BLaER1 (cell line): ENCODE measurements at regions not wholly inside any gene's neighbourhood (a gene's known extent, or its start where the extent isn't known, plus 50 kb on each side); places are given as distances from the start of the nearest gene placed in this dataset.
"Not testable (repeated sequence)": the region's sequence is repeated elsewhere in the genome, so short reads cannot be mapped to it uniquely, and the experiment has no call there.

ENCODE experiments used
- H3K27ac ChIP-seq: shearing (Covaris generic); formaldehyde crosslinking; 2 replicates; pipeline ENCODE4 v1.8.1; 2022
- H3K27me3 ChIP-seq: shearing (Covaris generic); formaldehyde crosslinking; 2 replicates; pipeline ENCODE4 v1.8.1; 2022
- H3K36me3 ChIP-seq: shearing (Covaris generic); formaldehyde crosslinking; 2 replicates; pipeline ENCODE4 v1.8.1; 2022
- H3K4me1 ChIP-seq: shearing (Covaris generic); formaldehyde crosslinking; 2 replicates; pipeline ENCODE4 v1.8.1; 2022
- H3K4me2 ChIP-seq: shearing (Covaris generic); formaldehyde crosslinking; 2 replicates; pipeline ENCODE4 v1.8.1; 2022
- H3K4me3 ChIP-seq: shearing (Covaris generic); formaldehyde crosslinking; 2 replicates; pipeline ENCODE4 v1.8.1; 2022
- H3K9ac ChIP-seq: shearing (Covaris generic); formaldehyde crosslinking; 2 replicates; pipeline ENCODE4 v1.8.1; 2022
- H3K9me3 ChIP-seq: shearing (Covaris generic); formaldehyde crosslinking; 2 replicates; pipeline ENCODE4 v1.8.1; 2022
- H4K20me1 ChIP-seq: shearing (Covaris generic); formaldehyde crosslinking; 2 replicates; pipeline ENCODE4 v1.8.1; 2022
- Cebpa-rat ChIP-seq: shearing (Covaris generic); IDR thresholded peaks from 2 replicates; pipeline ENCODE4 v1.8.1; 2022

DNA sequence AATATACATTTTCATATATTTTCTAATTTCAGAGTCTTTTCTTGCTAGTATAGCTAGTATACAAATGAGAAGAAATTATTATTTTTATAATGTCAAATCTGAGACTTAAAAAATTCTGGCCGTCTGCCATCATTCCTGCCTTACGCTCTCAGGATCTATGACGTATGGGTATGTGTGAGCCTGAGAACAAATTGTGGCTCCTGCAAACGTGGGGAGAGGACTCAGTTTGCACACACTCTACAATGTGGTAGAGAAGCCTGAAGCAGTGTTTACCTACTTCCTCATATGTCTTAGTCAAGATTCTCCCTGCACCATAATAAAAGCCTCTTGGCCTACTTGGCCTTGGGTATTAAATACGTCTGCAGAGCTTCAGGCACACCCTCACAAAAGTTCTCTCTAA is 825.4 kb downstream of the SEMA5A start:
- Histone ChIP-seq H3K4me1 (no peaks in the 10 kb centered on the region), H3K27ac (no peak overlapping the region), H4K20me1 (no peaks in the 10 kb centered on the region), H3K36me3 (no peaks in the 10 kb centered on the region), H3K9me3 (no peaks in the 10 kb centered on the region), H3K9ac (no peak overlapping the region), H3K27me3 (no peaks in the 10 kb centered on the region), H3K4me2 (no peak overlapping the region), H3K4me3 (no peak overlapping the region)
- no peak for TF ChIP-seq Cebpa-rat

- no peak for TF ChIP-seq Cebpa-rat
- H4K20me1 ChIP-seq, result no peaks in the 10 kb centered on the region
- H3K27ac ChIP-seq, result no peak overlapping the region
- H3K4me3 ChIP-seq, result no peak overlapping the region
- no peak overlapping the region for H3K9ac ChIP-seq
- H3K4me2 ChIP-seq, result no peak overlapping the region
- H3K27me3 ChIP-seq, result no peaks in the 10 kb centered on the region
- no peaks in the 10 kb centered on the region for H3K4me1 ChIP-seq
- no peaks in the 10 kb centered on the region for H3K36me3 ChIP-seq
- H3K9me3 ChIP-seq, result no peaks in the 10 kb centered on the region; the same call in 1 of the 2 replicates
Measured at GRCh38 chr5:8721536-8721935, 824.3 kb downstream of the SEMA5A start.

GRCh38 chr5:8726383-8727036 is 819.4 kb downstream of the SEMA5A start:
- no peak for TF ChIP-seq Cebpa-rat
- no peaks in the 10 kb centered on the region for H3K4me1 ChIP-seq
- no peaks in the 10 kb centered on the region for H3K27me3 ChIP-seq
- peaks cover 12% of the 10 kb centered on the region for H3K9me3 ChIP-seq
- H3K4me3 ChIP-seq, result no peak overlapping the region
- no peak overlapping the region for H3K9ac ChIP-seq
- no peak overlapping the region for H3K27ac ChIP-seq
- H4K20me1 ChIP-seq, result no peaks in the 10 kb centered on the region
- no peaks in the 10 kb centered on the region for H3K36me3 ChIP-seq
- H3K4me2 ChIP-seq, result no peak overlapping the region

- Histone ChIP-seq H3K9ac (no peak overlapping the region), H3K4me1 (no peaks in the 10 kb centered on the region), H3K9me3 (peaks cover 14% of the 10 kb centered on the region), H3K4me3 (no peak overlapping the region), H3K36me3 (no peaks in the 10 kb centered on the region), H3K27ac (no peak overlapping the region), H4K20me1 (no peaks in the 10 kb centered on the region), H3K27me3 (no peaks in the 10 kb centered on the region), H3K4me2 (no peak overlapping the region)
- no peak for TF ChIP-seq Cebpa-rat
Measured at GRCh38 chr5:8727396-8727795, 818.5 kb downstream of the SEMA5A start.

GRCh38 chr5:8729437-8729836 is 816.4 kb downstream of the SEMA5A start:
- H4K20me1 ChIP-seq, result no peaks in the 10 kb centered on the region
- no peaks in the 10 kb centered on the region for H3K4me1 ChIP-seq
- no peak overlapping the region for H3K4me3 ChIP-seq
- no peak overlapping the region for H3K4me2 ChIP-seq
- no peak for TF ChIP-seq Cebpa-rat
- no peak overlapping the region for H3K9ac ChIP-seq
- no peaks in the 10 kb centered on the region for H3K36me3 ChIP-seq
- no peaks in the 10 kb centered on the region for H3K27me3 ChIP-seq
- no peak overlapping the region for H3K27ac ChIP-seq
- H3K9me3 ChIP-seq, result peaks cover 14% of the 10 kb centered on the region

GRCh38 chr5:8730194-8730593 is 815.7 kb downstream of the SEMA5A start:
- H3K9ac ChIP-seq, result no peak overlapping the region
- no peak for TF ChIP-seq Cebpa-rat
- no peaks in the 10 kb centered on the region for H3K27me3 ChIP-seq
- no peak overlapping the region for H3K27ac ChIP-seq
- H3K9me3 ChIP-seq, result peaks cover 14% of the 10 kb centered on the region
- H3K4me2 ChIP-seq, result no peak overlapping the region
- no peaks in the 10 kb centered on the region for H3K4me1 ChIP-seq
- no peaks in the 10 kb centered on the region for H3K36me3 ChIP-seq
- H3K4me3 ChIP-seq, result no peak overlapping the region
- no peaks in the 10 kb centered on the region for H4K20me1 ChIP-seq

- H3K36me3 ChIP-seq, H3K4me2 ChIP-seq, H3K27ac ChIP-seq, H3K27me3 ChIP-seq, H3K4me3 ChIP-seq, H3K9ac ChIP-seq, H4K20me1 ChIP-seq, H3K4me1 ChIP-seq: not testable (repeated sequence)
- H3K9me3 ChIP-seq, result peaks cover 14% of the 10 kb centered on the region
Measured at GRCh38 chr5:8731110-8731509, 814.8 kb downstream of the SEMA5A start.

DNA sequence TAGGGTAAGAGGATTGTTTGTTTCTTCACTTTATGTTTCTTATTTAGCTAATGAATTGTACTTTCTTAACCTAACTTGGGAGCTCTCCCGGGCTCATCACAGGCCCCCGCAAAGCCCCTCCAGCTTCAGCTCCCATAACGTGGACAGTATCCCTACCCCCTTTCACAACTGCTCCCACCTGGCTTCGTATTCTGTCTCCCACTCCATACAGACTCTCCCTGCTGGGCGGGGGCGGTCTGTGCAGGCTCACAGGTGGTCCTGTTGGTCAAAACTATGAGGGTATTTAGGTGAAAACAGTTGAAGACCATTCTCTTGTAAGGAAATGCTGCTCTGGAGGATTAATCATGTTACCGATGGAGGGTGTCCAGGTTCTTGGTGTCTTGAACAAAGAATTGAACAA is 805.3 kb downstream of the SEMA5A start:
- Histone ChIP-seq H3K27me3 (no peaks in the 10 kb centered on the region), H3K9ac (no peak overlapping the region), H3K27ac (no peak overlapping the region), H4K20me1 (no peaks in the 10 kb centered on the region), H3K36me3 (no peaks in the 10 kb centered on the region), H3K9me3 (no peaks in the 10 kb centered on the region; the same call in 1 of the 2 replicates), H3K4me3 (no peak overlapping the region), H3K4me1 (no peaks in the 10 kb centered on the region), H3K4me2 (no peak overlapping the region)
- no peak for TF ChIP-seq Cebpa-rat

GRCh38 chr5:8749556-8749955 is 796.3 kb downstream of the SEMA5A start:
- H3K4me1 ChIP-seq, result no peaks in the 10 kb centered on the region
- no peaks in the 10 kb centered on the region for H3K27me3 ChIP-seq
- H3K4me3 ChIP-seq, result no peak overlapping the region
- no peak overlapping the region for H3K9ac ChIP-seq
- no peaks in the 10 kb centered on the region for H4K20me1 ChIP-seq
- no peaks in the 10 kb centered on the region for H3K36me3 ChIP-seq
- no peak overlapping the region for H3K4me2 ChIP-seq
- no peak for TF ChIP-seq Cebpa-rat
- H3K27ac ChIP-seq, result no peak overlapping the region
- H3K9me3 ChIP-seq, result no peaks in the 10 kb centered on the region

DNA sequence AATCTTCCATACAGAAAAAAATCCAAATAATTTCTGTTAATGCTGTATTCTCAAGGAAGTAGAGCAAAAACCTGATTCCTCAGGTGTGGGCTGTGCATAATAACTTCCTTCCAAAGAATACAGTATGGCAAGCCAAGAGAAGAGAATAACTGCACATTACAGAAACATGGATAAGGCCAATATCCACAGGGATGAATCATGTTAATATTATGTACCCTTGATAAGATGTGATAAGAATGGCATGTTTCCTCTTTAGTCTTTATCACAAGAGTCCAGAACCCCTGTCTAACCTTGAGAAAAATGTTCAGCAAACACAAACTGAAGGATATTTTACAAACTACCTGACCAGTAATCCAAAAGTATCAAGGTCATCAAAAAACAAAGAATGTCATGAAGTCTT is 795.8 kb downstream of the SEMA5A start:
- H3K4me2 ChIP-seq, result no peak overlapping the region
- H3K27ac ChIP-seq, result no peak overlapping the region
- H3K36me3 ChIP-seq, result no peaks in the 10 kb centered on the region
- H3K4me3 ChIP-seq, result no peak overlapping the region
- H3K9me3 ChIP-seq, result no peaks in the 10 kb centered on the region
- no peak for TF ChIP-seq Cebpa-rat
- no peaks in the 10 kb centered on the region for H3K27me3 ChIP-seq
- no peaks in the 10 kb centered on the region for H3K4me1 ChIP-seq
- H4K20me1 ChIP-seq, result no peaks in the 10 kb centered on the region
- H3K9ac ChIP-seq, result no peak overlapping the region

DNA sequence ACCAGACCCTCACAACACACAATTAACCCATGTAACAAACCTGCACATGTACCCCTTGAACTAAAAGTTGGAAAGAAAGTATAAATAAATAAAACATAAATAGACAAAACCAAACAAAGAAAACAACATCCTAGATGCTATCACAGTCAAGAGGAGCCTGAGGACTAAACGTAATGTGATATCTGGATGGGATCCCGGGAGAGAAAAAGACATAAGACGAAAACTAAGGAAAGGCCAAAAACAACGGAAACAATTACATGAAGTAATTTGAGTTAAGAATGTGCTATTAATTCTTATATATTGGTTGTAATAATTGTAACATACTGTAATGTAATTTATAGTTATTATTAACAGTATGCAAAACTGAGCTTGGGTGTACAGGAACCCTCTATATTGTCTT is 793.9 kb downstream of the SEMA5A start:
- Histone ChIP-seq H3K9ac (no peak overlapping the region), H3K4me2 (no peak overlapping the region), H4K20me1 (no peaks in the 10 kb centered on the region), H3K4me1 (peaks cover 9% of the 10 kb centered on the region; the same call in 1 of the 2 replicates), H3K27me3 (no peaks in the 10 kb centered on the region), H3K9me3 (no peaks in the 10 kb centered on the region), H3K4me3 (no peak overlapping the region), H3K36me3 (no peaks in the 10 kb centered on the region), H3K27ac (no peak overlapping the region)
- TF ChIP-seq Cebpa-rat, result no peak
